Activated B cell treated with CpG ODN at 0.5 μM for 24 hours (primary cell): ENCODE measurements at regions not wholly inside any gene's neighbourhood (a gene's known extent, or its start where the extent isn't known, plus 50 kb on each side); places are given as distances from the start of the nearest gene placed in this dataset.
"Not testable (repeated sequence)": the region's sequence is repeated elsewhere in the genome, so short reads cannot be mapped to it uniquely, and the experiment has no call there.

Experiments used
- ATAC-seq: fragments of 200-7000 bp; cut with Tn5 transposase; one replicate; pipeline ENCODE4 v1.10.0; 2021; ENCODE audit warnings: low read depth, mild to moderate bottlenecking, moderate library complexity
- CTCF ChIA-PET: fragments of 350-600 bp; sonication (Branson Sonifier 250); formaldehyde crosslinking; loops from one replicate; lab custom pipeline; 2021; ENCODE audit warnings: antibody characterized with exemption; lab: Charles Lee
- POLR2A ChIA-PET: fragments of 350-600 bp; sonication (Branson Sonifier 250); formaldehyde crosslinking; loops from one replicate; lab custom pipeline; 2021; ENCODE audit warnings: antibody characterized with exemption; lab: Charles Lee
- DNase-seq: peaks from one replicate; pipeline ENCODE4 v3.0.0; 2022
- H3K27ac Mint-ChIP-seq: one replicate; pipeline ENCODE4 v1.8.0; 2020; ENCODE audit warnings: mixed read lengths
- H3K27me3 Mint-ChIP-seq: one replicate; pipeline ENCODE4 v1.8.0; 2021; ENCODE audit warnings: mixed read lengths
- H3K36me3 Mint-ChIP-seq: one replicate; pipeline ENCODE4 v1.8.0; 2021; ENCODE audit warnings: low read depth, mixed read lengths
- H3K4me1 Mint-ChIP-seq: one replicate; pipeline ENCODE4 v1.8.0; 2021; ENCODE audit warnings: mixed read lengths
- H3K4me3 Mint-ChIP-seq: one replicate; pipeline ENCODE4 v1.8.0; 2020; ENCODE audit warnings: mild to moderate bottlenecking, mixed read lengths
- H3K9me3 Mint-ChIP-seq: one replicate; pipeline ENCODE4 v1.8.0; 2020; ENCODE audit warnings: mixed read lengths
- intact Hi-C: fragments of 100-400 bp; cut with micrococcal nuclease; formaldehyde crosslinking; loops from one replicate; pipeline ENCODE4 v1.15.1; 2024
- TF ChIP-seq, protein P1 (sequence below): fragments of 200-600 bp; IDR thresholded peaks from one replicate; pipeline ENCODE4 v1.8.0; 2022; ENCODE audit warnings: antibody characterized with exemption, mild to moderate bottlenecking

DNA sequence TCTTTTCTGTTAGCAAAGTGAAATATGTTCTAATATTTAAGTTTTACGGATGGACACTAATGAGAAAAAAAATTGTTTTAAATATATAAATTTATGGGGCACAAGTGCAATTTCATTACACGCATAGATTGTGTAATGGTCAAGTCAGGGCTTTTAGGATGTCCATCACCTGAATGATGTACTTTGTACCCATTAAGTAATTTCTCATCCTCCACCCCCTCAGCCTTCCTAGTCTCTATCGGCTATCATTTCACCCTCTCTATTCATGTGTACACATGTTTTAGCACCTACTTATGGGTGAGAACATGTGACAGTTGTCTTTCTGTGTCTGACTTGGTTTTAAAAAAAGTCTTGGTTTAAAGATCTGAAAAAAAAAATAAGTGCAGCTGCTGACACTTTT, 616.0 kb downstream of the IQCM start:
- POLR2A ChIA-PET: no interaction called here
- no peaks in the 10 kb centered on the region for H3K4me1 Mint-ChIP-seq

DNA sequence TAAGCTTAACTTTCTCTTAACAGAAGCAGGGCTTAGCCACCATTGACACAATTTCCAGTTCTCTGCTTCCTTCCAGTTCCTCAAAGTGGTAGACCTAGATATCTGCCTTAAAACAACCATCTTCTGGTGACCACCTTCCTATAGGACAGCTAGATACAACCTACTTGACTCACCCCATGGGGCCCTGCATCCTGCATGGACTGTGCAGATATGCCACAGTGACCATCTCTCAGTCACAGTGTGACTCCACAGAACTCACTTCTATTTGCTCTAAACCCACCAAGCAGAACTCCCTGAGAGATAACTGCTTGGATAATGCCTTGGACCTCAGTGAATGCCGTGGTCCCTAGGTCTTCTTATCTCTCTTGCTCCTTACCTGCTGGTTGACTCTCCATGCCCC, 621.6 kb downstream of the IQCM start:
- DNase-seq (no peak), ATAC-seq (no peak)
- TF ChIP-seq, protein P1, sequence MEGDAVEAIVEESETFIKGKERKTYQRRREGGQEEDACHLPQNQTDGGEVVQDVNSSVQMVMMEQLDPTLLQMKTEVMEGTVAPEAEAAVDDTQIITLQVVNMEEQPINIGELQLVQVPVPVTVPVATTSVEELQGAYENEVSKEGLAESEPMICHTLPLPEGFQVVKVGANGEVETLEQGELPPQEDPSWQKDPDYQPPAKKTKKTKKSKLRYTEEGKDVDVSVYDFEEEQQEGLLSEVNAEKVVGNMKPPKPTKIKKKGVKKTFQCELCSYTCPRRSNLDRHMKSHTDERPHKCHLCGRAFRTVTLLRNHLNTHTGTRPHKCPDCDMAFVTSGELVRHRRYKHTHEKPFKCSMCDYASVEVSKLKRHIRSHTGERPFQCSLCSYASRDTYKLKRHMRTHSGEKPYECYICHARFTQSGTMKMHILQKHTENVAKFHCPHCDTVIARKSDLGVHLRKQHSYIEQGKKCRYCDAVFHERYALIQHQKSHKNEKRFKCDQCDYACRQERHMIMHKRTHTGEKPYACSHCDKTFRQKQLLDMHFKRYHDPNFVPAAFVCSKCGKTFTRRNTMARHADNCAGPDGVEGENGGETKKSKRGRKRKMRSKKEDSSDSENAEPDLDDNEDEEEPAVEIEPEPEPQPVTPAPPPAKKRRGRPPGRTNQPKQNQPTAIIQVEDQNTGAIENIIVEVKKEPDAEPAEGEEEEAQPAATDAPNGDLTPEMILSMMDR: no peak
- Mint-ChIP-seq H3K4me3 (no peak overlapping the region), H3K27me3 (no peaks in the 10 kb centered on the region), H3K27ac (no peak overlapping the region), H3K36me3 (no peaks in the 10 kb centered on the region), H3K4me1 (no peaks in the 10 kb centered on the region), H3K9me3 (no peaks in the 10 kb centered on the region)
- ChIA-PET POLR2A (no interaction called here), CTCF (no interaction called here)
- intact Hi-C loops: no loop called here

More for the DNA sequence above, 616.0 kb downstream of the IQCM start:
- CTCF ChIA-PET: no interaction called here
- no peak overlapping the region for H3K27ac Mint-ChIP-seq
- no peaks in the 10 kb centered on the region for H3K36me3 Mint-ChIP-seq
- no peaks in the 10 kb centered on the region for H3K9me3 Mint-ChIP-seq
- H3K27me3 Mint-ChIP-seq: no peaks in the 10 kb centered on the region
- TF ChIP-seq, protein P1: no peak
- ATAC-seq: no peak
- intact Hi-C loops: no loop called here
- no peak for DNase-seq
- H3K4me3 Mint-ChIP-seq: no peak overlapping the region

DNA sequence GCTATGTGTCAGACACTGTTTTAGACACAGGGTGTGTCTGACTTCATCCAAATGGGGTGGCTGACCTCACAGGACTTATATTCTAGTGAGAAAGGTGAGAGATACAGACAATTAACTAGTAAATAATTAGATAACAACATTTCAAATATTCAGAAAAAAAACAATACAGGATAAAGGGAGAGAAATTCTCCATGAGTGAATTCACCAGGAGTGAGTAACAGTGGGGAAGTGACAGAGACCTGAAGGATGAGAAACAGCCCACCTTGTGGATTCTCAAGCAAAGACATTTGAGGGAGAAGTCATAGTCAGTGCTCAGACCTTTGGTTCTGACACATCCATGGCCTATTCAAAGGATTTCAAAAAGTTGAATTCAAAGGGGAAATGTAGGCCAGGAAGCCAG, 627.9 kb downstream of the IQCM start:
- intact Hi-C loops: no loop called here
- H3K4me1 Mint-ChIP-seq: no peaks in the 10 kb centered on the region
- H3K4me3 Mint-ChIP-seq: no peak overlapping the region
- TF ChIP-seq, protein P1: no peak
- ATAC-seq (no peak), DNase-seq (no peak)
- H3K36me3 Mint-ChIP-seq: no peaks in the 10 kb centered on the region
- H3K27ac Mint-ChIP-seq: no peak overlapping the region
- H3K9me3 Mint-ChIP-seq: no peaks in the 10 kb centered on the region
- H3K27me3 Mint-ChIP-seq: no peaks in the 10 kb centered on the region
- ChIA-PET CTCF (no interaction called here), POLR2A (no interaction called here)

DNA sequence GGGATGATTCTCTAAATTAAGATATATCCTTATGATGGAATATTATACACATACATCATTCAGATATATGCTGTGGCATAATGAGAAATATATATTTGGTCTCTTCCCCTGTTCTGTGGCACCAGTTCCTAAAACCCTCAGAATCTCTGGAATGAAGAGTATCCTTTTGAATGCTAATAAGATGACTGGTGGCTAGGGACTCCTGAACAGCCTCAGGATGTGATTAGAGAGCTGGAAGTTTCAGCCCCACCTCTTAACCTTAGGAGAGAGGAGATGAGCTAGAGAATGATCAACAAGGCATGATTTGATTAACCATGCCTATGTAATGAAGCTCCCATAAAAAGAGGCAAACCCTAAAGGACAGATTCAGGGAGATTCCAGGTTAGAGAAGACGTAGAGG, 632.0 kb downstream of the IQCM start:
- intact Hi-C loops: no loop called here
- Mint-ChIP-seq H3K4me3 (no peak overlapping the region), H3K36me3 (no peaks in the 10 kb centered on the region), H3K27ac (no peak overlapping the region), H3K4me1 (no peaks in the 10 kb centered on the region), H3K27me3 (no peaks in the 10 kb centered on the region), H3K9me3 (peaks cover 8% of the 10 kb centered on the region)
- ChIA-PET CTCF (no interaction called here), POLR2A (no interaction called here)
- ATAC-seq: no peak
- TF ChIP-seq, protein P1: no peak
- no peak for DNase-seq

DNA sequence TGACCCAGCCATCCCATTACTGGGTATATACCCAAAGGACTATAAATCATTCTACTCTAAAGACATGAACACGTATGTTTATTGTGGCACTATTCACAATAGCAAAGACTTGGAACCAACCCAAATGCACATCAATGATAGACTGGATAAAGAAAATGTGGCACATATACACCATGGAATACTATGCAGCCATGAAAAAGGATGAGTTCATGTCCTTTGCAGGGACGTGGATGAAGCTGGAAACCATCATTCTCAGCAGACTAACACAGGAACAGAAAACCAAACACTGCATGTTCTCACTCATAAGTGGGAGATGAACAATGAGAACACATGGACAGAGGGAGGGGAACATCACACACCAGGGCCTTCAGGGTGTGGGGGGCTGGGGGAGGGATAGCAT, 634.2 kb downstream of the IQCM start:
- H3K27ac Mint-ChIP-seq, intact Hi-C loops, CTCF ChIA-PET, ATAC-seq, POLR2A ChIA-PET, H3K36me3 Mint-ChIP-seq, H3K27me3 Mint-ChIP-seq, H3K9me3 Mint-ChIP-seq, H3K4me1 Mint-ChIP-seq, H3K4me3 Mint-ChIP-seq, DNase-seq: not testable (repeated sequence)

DNA sequence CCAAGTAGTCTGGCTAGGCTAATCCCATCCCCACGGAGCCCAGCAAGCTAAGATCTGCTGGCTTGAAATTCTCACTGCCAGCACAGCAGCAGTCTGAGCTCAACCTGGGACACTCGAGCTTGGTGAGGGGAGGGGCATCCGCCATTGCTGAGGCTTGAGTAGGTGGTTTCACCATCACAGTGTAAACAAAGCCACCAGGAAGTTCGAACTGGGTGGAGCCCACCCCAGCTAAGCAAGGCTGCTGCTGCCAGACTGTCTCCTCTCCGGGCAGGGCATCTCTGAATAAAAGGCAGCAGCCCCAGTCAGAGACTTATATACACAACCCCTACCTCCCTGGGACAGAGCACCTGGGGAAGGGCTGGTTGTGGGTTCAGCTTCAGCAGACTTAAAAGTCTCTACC, 639.6 kb downstream of the IQCM start:
- H3K4me1 Mint-ChIP-seq: no peaks in the 10 kb centered on the region
- H3K27me3 Mint-ChIP-seq: no peaks in the 10 kb centered on the region
- H3K4me3 Mint-ChIP-seq: no peak overlapping the region
- H3K9me3 Mint-ChIP-seq: peaks cover 6% of the 10 kb centered on the region
- no peak overlapping the region for H3K27ac Mint-ChIP-seq
- POLR2A ChIA-PET: no interaction called here
- intact Hi-C loops: no loop called here
- DNase-seq: no peak
- ATAC-seq: no peak
- H3K36me3 Mint-ChIP-seq: no peaks in the 10 kb centered on the region
- TF ChIP-seq, protein P1: no peak
- CTCF ChIA-PET: no interaction called here
